ENCODE measurements at regions not wholly inside any gene's neighbourhood (a gene's known extent, or its start where the extent isn't known, plus 50 kb on each side); places are given as distances from the start of the nearest gene placed in this dataset.

DNA sequence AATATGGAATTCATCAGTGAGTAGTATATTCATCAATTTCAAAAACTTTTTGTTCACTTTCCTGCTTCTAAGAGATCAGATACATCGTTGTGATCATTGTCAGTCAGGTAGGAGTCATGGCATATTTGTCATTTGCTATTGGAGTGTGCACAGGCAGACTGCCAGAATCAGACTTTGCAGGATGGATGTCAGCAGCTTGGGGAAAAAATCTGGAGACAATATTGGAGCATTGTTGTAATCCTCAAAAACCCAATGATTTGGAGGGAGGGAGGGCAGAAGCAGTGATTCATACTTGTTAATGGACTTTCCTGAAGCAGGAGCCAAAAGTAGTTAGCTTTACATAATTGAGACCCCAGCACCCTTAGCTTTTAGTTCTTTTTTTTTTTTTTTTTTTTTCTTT lies 59.6 kb upstream of the DRP2 start:
- peak; percentile 1 for DNase-seq (ENCODE audit: low spot score)

DNA sequence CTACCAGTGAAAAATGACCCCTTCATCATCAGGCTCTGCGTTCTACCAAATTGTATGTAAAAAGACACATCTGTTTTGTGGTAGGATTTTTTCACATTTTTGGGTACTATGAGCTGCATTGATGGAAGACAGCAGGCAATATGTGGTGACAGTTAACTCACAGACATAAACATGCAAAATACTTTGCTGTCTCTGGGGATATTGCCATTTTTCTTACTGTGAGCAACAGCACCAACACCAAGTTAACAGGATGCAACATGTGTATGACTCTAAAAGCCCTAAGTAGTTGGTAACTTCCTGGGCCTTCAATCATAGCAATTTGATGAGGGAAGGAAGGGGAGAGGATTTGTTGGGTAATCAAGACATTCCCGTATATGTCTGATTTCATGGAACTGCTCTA lies 56.4 kb upstream of the DRP2 start:
- no peak for DNase-seq (ENCODE audit: low spot score)

DNA sequence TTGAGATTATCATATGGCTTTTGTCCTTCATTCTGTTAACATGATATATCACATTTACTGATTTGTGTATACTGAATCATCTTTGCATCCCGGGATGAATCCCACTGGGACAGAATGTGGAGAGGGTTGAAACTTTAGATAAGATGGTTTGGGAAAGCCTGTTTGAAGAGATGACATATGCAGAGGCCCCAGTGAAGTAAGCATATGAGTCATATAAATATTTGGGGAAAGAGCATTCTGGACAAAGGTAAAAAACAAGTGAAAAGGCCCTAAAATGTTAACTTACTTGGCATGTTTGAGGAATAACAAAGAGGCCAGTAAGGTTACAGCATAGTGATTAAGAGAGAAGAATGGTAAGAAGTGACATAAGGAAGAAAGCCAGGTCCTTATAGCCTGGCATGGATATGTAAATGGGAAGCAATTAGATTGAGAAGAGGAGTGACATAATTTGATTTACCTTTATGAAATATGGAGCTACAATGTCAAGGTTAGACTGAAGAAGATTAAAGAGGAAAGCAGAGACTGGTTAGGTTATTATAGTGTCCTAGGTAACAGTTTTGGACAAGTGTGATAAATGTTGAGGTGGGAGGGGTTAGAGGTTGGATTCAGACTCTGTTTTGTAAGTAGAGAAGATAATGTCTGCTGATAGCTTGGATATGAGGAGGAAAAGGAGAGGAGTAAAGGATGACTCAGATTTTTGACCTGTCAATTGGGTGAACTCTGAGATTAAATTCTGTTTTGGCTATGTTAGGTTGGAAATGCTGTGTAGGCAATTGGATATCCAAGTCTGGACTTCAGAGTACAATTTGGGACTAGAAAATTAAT lies 54.6 kb upstream of the DRP2 start:
- DNase-seq (ENCODE audit: low spot score), result no peak
